Hematopoietic multipotent progenitor cell treated with erythropoietin and hydrocortisone succinate and interleukin-3 and kit ligand, for 8 days (in vitro differentiated cells): ENCODE measurements at regions not wholly inside any gene's neighbourhood (a gene's known extent, or its start where the extent isn't known, plus 50 kb on each side); places are given as distances from the start of the nearest gene placed in this dataset.
A peak's percentile ranks its signal among the peaks of the same experiment; 100 is the strongest.

Experiments used
- DNase-seq: peaks from one replicate; pipeline ENCODE4 v3.0.0-alpha.2; 2015

GRCh38 chr1:59029411-59030167, 245.7 kb upstream of the JUN start:
- DNase-seq, result no peak

GRCh38 chr1:59032228-59032627, 248.4 kb upstream of the JUN start:
- DNase-seq, result no peak

- no peak for DNase-seq
Measured at GRCh38 chr1:59033761-59034160, 249.9 kb upstream of the JUN start.

GRCh38 chr1:59034925-59035324, 251.1 kb upstream of the JUN start:
- no peak for DNase-seq

GRCh38 chr1:59039551-59039950, 255.7 kb upstream of the JUN start:
- DNase-seq, result no peak

GRCh38 chr1:59040486-59040885, 256.4 kb upstream of the FGGY start:
- DNase-seq, result no peak

- DNase-seq, result no peak
Measured at GRCh38 chr1:59041646-59042277, 255.1 kb upstream of the FGGY start.

GRCh38 chr1:59043796-59044195, 253.1 kb upstream of the FGGY start:
- no peak for DNase-seq

GRCh38 chr1:59044535-59045121, 252.3 kb upstream of the FGGY start:
- DNase-seq, result no peak

GRCh38 chr1:59045137-59045536, 251.8 kb upstream of the FGGY start:
- no peak for DNase-seq

- no peak for DNase-seq
Measured at GRCh38 chr1:59045636-59046035, 251.3 kb upstream of the FGGY start.

- DNase-seq, result no peak
Measured at GRCh38 chr1:59046134-59046533, 250.8 kb upstream of the FGGY start.

- DNase-seq, result no peak
Measured at GRCh38 chr1:59046730-59047157, 250.2 kb upstream of the FGGY start.

GRCh38 chr1:59051007-59051406, 245.9 kb upstream of the FGGY start:
- no peak for DNase-seq

GRCh38 chr1:59052166-59052590, 244.7 kb upstream of the FGGY start:
- no peak for DNase-seq

- no peak for DNase-seq
Measured at GRCh38 chr1:59054172-59054571, 242.7 kb upstream of the FGGY start.

- DNase-seq, result peak; percentile 13
Measured at GRCh38 chr1:59055908-59056719, 240.8 kb upstream of the FGGY start.

- DNase-seq, result no peak
Measured at GRCh38 chr1:59057211-59057694, 239.6 kb upstream of the FGGY start.

GRCh38 chr1:59057796-59058195, 239.1 kb upstream of the FGGY start:
- no peak for DNase-seq

- DNase-seq, result no peak
Measured at GRCh38 chr1:59058665-59059439, 238.0 kb upstream of the FGGY start.

- DNase-seq, result no peak
Measured at GRCh38 chr1:59061876-59062275, 235.0 kb upstream of the FGGY start.

GRCh38 chr1:59062743-59063142, 234.2 kb upstream of the FGGY start:
- peak; percentile 58 for DNase-seq
